H4 (cell line): ENCODE measurements at regions not wholly inside any gene's neighbourhood (a gene's known extent, or its start where the extent isn't known, plus 50 kb on each side); places are given as distances from the start of the nearest gene placed in this dataset.

Experiments
- DNase-seq: peaks from one replicate; pipeline ENCODE4 v3.0.0-alpha.2; 2015; ENCODE audit warnings: low spot score

DNA sequence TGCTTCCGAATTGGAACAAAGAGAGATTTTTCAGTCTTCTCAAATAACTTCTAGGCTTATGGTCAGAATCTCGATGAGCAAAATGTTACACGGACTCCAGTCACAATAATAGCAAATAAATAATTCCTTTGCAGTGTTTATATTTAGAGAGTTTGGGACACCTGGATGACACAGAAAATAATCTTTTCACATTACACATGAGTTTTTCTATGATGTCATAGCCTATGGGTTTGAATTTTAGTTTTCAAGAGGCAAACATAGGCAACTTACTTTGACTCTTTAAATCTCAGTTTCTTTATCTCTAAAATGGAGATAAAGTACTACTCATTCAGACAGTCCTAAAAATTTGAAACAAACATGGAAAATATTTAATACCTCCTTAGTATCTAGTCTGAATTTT lies 372.0 kb downstream of the HAPSTR1 start:
- no peak for DNase-seq

- no peak for DNase-seq
Measured at GRCh38 chr16:9465161-9465560, 373.7 kb downstream of the HAPSTR1 start.

DNA sequence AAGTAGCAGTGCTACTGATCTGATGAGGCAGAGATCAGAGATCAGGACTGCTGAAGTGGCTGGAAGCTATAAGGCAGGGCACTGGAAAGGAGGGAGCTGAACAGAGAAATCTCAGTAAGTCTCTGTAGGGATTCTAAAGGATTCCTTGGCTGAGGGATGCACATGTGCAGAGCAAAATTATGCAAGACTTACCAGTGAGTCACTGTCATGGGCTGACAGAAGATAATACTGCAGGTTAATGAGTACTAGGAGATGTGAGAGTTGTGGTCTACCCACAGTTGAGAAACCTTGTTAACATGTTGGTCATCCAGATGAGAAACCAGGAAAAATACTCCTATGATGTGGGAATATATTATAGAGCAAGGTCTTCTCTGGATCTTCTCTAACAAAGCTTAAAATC lies 378.1 kb downstream of the HAPSTR1 start:
- no peak for DNase-seq

GRCh38 chr16:9476744-9477143 lies 385.3 kb downstream of the HAPSTR1 start:
- DNase-seq = no peak

DNA sequence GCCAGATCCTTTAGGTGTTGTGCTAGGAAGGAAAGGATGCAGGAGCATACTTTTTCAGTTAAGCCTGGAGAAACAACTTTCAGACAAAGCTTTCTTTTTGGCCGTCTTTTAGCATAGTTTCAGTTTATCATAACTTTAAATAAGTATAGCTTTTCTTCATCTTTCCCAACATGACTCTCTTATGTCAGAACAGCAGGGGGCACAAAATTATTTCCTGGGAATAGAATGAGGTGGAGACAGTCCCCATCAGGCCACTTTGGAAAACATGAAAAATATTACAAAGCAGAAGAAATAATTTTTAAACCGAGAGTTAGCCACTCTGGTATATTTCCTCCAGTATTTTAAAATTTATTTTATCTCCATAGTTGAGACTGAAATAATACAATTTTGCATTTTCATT lies 387.6 kb downstream of the HAPSTR1 start:
- no peak for DNase-seq

DNA sequence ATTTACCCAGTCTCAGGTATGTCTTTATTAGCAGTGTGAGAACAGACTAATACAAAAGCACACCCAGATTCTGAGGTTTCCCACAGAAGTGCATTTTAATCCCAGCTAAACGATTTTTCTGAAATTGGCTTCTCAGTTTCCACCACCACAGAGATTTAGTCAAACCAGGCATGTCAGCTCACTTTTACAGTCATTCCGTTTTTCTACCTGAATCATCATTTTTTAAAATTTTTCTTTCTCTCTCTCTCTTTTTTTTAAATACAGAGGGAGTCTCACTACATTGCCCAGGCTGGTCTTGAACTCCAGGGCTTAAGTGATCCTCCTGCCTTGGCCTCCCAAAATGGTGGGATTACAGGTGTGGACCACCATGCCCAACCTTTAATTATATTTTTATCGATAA lies 389.1 kb downstream of the HAPSTR1 start:
- DNase-seq = no peak

- DNase-seq = no peak
Measured at GRCh38 chr16:9481747-9482730, 390.6 kb downstream of the HAPSTR1 start.

DNA sequence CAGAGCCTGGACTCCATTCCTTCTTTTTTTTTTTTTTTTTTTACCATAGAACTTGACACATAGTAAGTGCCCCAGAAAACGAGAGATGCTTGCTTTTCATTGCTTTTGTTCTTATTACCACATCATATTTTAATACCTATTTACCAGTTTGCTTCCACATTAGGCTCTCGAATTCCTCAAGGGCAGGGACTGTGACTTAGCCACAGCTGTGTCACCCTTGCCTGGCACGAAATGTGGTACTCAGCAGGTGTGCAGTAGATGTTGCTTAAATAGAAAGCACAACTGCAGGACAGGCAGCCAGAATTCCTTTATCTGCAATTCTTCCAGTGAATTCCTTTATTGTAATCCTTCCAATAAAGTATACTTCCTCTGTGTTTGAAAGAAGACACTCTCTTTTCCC lies 393.0 kb downstream of the HAPSTR1 start:
- no peak for DNase-seq

GRCh38 chr16:9484881-9485280 lies 393.4 kb downstream of the HAPSTR1 start:
- no peak for DNase-seq

DNA sequence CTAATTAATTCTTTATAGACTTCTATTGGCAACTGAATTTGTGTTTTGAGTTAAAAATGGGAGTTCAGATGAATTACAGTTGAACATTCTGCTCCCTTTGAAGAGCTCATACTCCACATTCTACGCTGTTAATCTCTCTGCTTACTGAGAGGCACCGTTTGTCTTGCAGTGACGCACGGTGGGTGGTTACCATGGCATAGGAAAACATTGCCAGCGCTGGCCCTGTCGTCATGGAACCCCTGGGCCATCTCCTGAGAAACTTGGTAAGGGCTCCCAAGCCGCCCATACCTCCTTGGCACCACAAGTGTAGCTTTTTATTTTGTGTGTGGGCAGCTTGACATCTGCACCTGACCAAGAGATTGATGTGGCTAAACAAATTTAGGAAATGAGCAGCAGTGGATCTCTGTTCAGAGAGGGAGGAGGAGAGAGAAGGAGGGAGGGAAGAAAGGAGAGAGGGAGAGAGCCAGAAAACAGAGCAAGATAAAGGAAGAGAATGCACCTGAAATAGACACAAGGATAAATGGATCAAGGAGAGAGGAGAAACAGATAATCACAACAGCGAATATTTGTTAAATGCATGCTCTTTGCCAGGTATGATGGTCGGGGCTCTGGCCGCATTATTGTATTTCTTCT lies 398.5 kb downstream of the HAPSTR1 start:
- DNase-seq = no peak

GRCh38 chr16:9495824-9496223 lies 404.4 kb downstream of the HAPSTR1 start:
- DNase-seq = no peak

- DNase-seq = no peak
Measured at GRCh38 chr16:9497750-9498149, 406.3 kb downstream of the HAPSTR1 start.

DNA sequence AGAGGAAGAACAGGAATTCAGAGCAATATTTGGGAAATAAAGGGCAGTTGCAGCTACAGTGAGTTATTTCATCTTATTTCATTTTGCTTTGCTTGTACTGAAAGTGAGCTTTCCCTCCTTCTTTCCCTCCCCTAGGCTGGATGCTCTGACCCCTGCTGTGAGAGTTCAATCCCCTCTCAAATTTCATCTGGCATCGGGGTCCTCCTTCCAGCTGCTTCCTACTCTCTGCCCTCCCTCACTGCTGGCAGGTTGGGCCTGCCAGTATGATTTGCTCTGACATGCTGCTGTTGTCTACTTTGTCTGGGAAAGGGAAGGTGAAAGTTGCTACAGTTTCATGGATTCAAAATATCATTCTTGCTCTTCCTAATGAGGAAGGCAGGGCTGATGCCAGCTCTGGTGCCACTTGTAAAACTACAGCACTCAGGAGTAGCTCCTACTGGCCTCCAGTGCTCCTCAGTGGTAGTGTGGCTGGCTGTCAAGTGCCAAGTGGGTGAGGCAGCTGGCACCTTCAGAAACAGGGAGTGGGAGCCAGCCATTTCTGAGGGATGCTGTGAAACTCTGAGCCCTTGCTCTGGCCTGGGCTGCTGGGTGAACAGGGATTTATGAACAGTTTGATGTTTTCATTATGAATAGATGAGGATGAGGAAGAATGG lies 408.6 kb downstream of the HAPSTR1 start:
- DNase-seq = no peak

- DNase-seq = no peak
Measured at GRCh38 chr16:9500872-9501271, 409.4 kb downstream of the HAPSTR1 start.

- DNase-seq = no peak
Measured at GRCh38 chr16:9503251-9503984, 412.0 kb downstream of the HAPSTR1 start.

GRCh38 chr16:9508328-9508936 lies 417.0 kb downstream of the HAPSTR1 start:
- no peak for DNase-seq

GRCh38 chr16:9509663-9510062 lies 418.2 kb downstream of the HAPSTR1 start:
- DNase-seq = no peak

DNA sequence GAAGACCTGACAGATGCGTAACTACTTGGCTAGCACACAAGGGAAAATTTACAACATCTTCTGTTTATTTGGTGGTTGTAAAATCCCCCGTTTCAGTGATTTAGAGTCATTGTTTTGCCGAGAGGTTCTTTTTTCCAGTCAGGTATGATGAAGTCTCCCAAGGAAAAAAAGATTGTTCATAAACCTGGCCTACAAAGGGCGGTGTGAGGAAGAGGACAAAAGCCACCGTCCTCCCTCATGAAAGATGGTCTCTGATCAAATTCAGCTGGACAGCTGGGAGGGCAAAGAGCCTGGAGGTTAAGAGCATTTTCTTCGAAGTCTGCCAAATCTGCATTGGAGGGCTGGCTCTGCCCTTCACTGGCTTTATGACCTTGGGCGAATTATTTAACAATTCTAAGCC lies 419.9 kb downstream of the HAPSTR1 start:
- no peak for DNase-seq

GRCh38 chr16:9516444-9516843 lies 425.0 kb downstream of the HAPSTR1 start:
- DNase-seq = no peak

DNA sequence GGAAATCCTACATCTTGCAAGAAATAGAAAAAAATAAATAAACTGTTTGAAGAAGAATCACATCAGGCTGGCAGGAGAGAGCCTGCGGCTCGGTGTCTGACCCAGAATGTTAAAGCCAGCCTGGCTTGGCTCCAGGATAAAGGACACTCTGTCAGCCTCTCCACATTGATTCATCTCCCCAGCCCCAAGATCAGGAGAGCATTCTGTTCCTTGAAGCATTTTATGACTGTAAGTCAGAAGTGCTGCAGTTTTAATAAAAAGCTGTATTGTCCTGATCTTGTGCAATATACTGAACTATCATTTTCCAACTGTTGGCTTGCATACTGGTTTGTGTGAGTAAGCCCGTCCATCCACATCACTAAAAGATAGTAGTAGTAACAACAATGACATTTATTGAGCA lies 426.6 kb downstream of the HAPSTR1 start:
- DNase-seq = no peak

DNA sequence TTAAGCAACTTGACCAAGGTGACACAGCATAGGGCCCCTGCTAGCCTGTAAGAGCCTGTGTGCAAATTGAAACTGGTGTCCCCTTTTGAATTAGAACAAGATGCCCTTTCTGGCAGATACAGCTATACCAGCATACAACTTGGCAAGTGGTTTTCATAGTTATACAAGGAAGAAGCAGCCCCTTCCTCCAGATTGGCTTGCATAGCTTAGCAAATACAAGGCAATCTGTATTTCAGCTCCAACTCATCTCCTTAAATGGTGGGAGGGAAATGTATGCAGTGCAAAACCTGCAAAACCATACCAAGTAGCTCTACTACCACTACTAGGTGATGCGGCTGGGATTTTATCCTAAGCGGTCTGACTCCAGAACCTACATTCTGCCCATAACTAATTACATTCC lies 427.1 kb downstream of the HAPSTR1 start:
- DNase-seq = no peak
